Vagina (tissue), 2 donors: ENCODE measurements at regions not wholly inside any gene's neighbourhood (a gene's known extent, or its start where the extent isn't known, plus 50 kb on each side); places are given as distances from the start of the nearest gene placed in this dataset.

Experiments
- DNase-seq, 2 donors: peaks; one replicate each; pipeline ENCODE4 v3.0.0-alpha.2; 2017; ENCODE audit errors: extremely low spot score in 2 of 2
- H3K27ac ChIP-seq: fragments of 200-600 bp; sonication (generic); one replicate; pipeline ENCODE4 v1.5.1; 2019
- H3K27me3 ChIP-seq: fragments of 200-600 bp; sonication (generic); one replicate; pipeline ENCODE4 v1.5.1; 2019
- H3K36me3 ChIP-seq, 2 donors: fragments of 200-600 bp; sonication (generic); one replicate each; pipeline ENCODE4 v1.5.1; 2017 to 2019
- H3K4me1 ChIP-seq: fragments of 200-600 bp; sonication (generic); one replicate; pipeline ENCODE4 v1.5.1; 2019
- H3K4me3 ChIP-seq, 2 donors: fragments of 200-600 bp; sonication (generic); 1 replicate in 1 of 2; 2 replicates in 1 of 2; pipeline ENCODE4 v1.5.1; 2016 to 2019
- H3K9me3 ChIP-seq: fragments of 200-600 bp; sonication (generic); one replicate; pipeline ENCODE4 v1.5.1; 2019
- CTCF ChIP-seq, 3 experiments: fragments of 450-650 bp in 2 of 3; fragments of 200-600 bp in 1 of 3; sonication (generic) in 1 of 3; IDR thresholded peaks; one replicate each; pipeline ENCODE4 v1.5.1; 2017 to 2019; ENCODE audit warnings: antibody characterized with exemption in 3 of 3, mild to moderate bottlenecking in 2 of 3, moderate library complexity in 2 of 3
- POLR2A ChIP-seq, 2 donors: fragments of 450-650 bp; IDR thresholded peaks; one replicate each; pipeline ENCODE4 v1.6.1; 2017; ENCODE audit warnings: antibody characterized with exemption in 2 of 2, mild to moderate bottlenecking in 2 of 2, moderate library complexity in 2 of 2
- POLR2AphosphoS5 ChIP-seq, 2 donors: sonication (generic); formaldehyde crosslinking; IDR thresholded peaks; one replicate each; pipeline ENCODE4 v1.9.0; 2017; ENCODE audit warnings: antibody characterized with exemption in 2 of 2, mild to moderate bottlenecking in 2 of 2, low read depth in 1 of 2; ENCODE audit not compliant: insufficient read depth in 1 of 2
- intact Hi-C: fragments of 100-400 bp; cut with DNase I; formaldehyde crosslinking; loops from one replicate; pipeline ENCODE4 v1.15.1; 2023

GRCh38 chr2:195392446-195393336 is 264.3 kb upstream of the SLC39A10 start:
- H3K9me3 ChIP-seq: no peaks in the 10 kb centered on the region
- TF ChIP-seq POLR2AphosphoS5 (IDR thresholded peaks at IDR 0.05; ENCODE audit: insufficient read depth in 1 of 2, low read depth in 1 of 2) (no peak), POLR2A (IDR thresholded peaks at IDR 0.05) (no peak), CTCF (IDR thresholded peaks at IDR 0.05) (no peak)
- DNase-seq: no peak
- intact Hi-C loops: no loop called here
- no peak overlapping the region for H3K27ac ChIP-seq
- no peaks in the 10 kb centered on the region for H3K36me3 ChIP-seq
- H3K4me3 ChIP-seq: no peak overlapping the region
- H3K27me3 ChIP-seq: no peaks in the 10 kb centered on the region
- H3K4me1 ChIP-seq: no peaks in the 10 kb centered on the region

GRCh38 chr2:195390686-195391321 is 266.2 kb upstream of the SLC39A10 start:
- DNase-seq: no peak
- no peaks in the 10 kb centered on the region for H3K27me3 ChIP-seq
- no peaks in the 10 kb centered on the region for H3K4me1 ChIP-seq
- H3K9me3 ChIP-seq: no peaks in the 10 kb centered on the region
- intact Hi-C loops: no loop called here
- no peak overlapping the region for H3K27ac ChIP-seq
- TF ChIP-seq POLR2AphosphoS5 (IDR thresholded peaks at IDR 0.05; ENCODE audit: insufficient read depth in 1 of 2, low read depth in 1 of 2) (no peak), POLR2A (IDR thresholded peaks at IDR 0.05) (no peak), CTCF (IDR thresholded peaks at IDR 0.05) (no peak)
- H3K4me3 ChIP-seq: no peak overlapping the region
- no peaks in the 10 kb centered on the region for H3K36me3 ChIP-seq

- no peaks in the 10 kb centered on the region for H3K9me3 ChIP-seq
- intact Hi-C loops: no loop called here
- H3K27ac ChIP-seq: no peak overlapping the region
- no peaks in the 10 kb centered on the region for H3K36me3 ChIP-seq
- DNase-seq: no peak
- no peak overlapping the region for H3K4me3 ChIP-seq
- H3K4me1 ChIP-seq: no peaks in the 10 kb centered on the region
- TF ChIP-seq POLR2AphosphoS5 (IDR thresholded peaks at IDR 0.05; ENCODE audit: insufficient read depth in 1 of 2, low read depth in 1 of 2) (no peak), CTCF (IDR thresholded peaks at IDR 0.05) (no peak), POLR2A (IDR thresholded peaks at IDR 0.05) (no peak)
- no peaks in the 10 kb centered on the region for H3K27me3 ChIP-seq
Observed at GRCh38 chr2:195388028-195388427, 269.0 kb upstream of the SLC39A10 start.

GRCh38 chr2:195382186-195382585 is 274.8 kb upstream of the SLC39A10 start:
- no peaks in the 10 kb centered on the region for H3K4me1 ChIP-seq
- TF ChIP-seq POLR2A (IDR thresholded peaks at IDR 0.05): no peak
- TF ChIP-seq CTCF (IDR thresholded peaks at IDR 0.05): no peak
- TF ChIP-seq POLR2AphosphoS5 (IDR thresholded peaks at IDR 0.05; ENCODE audit: insufficient read depth in 1 of 2, low read depth in 1 of 2): no peak
- no peaks in the 10 kb centered on the region for H3K27me3 ChIP-seq
- no peaks in the 10 kb centered on the region for H3K9me3 ChIP-seq
- H3K36me3 ChIP-seq: no peaks in the 10 kb centered on the region
- intact Hi-C loops: no loop called here
- DNase-seq: no peak
- no peak overlapping the region for H3K27ac ChIP-seq
- H3K4me3 ChIP-seq: no peak overlapping the region
